MM.1S (cell line): ENCODE measurements at regions not wholly inside any gene's neighbourhood (a gene's known extent, or its start where the extent isn't known, plus 50 kb on each side); places are given as distances from the start of the nearest gene placed in this dataset.
"Not testable (repeated sequence)": the region's sequence is repeated elsewhere in the genome, so short reads cannot be mapped to it uniquely, and the experiment has no call there.

Experiments
- DNase-seq: peaks from one replicate; pipeline ENCODE4 v3.0.0-alpha.2; 2015
- H2AFZ ChIP-seq: fragments of 300-600 bp; sonication (generic); 2 replicates; pipeline ENCODE4 v1.6.0; 2016; ENCODE audit warnings: antibody characterized with exemption, low read length
- H3F3A ChIP-seq: fragments of 300-600 bp; sonication (generic); 2 replicates; pipeline ENCODE4 v1.6.1; 2016; ENCODE audit warnings: mild to moderate bottlenecking, antibody characterized with exemption, low read length, moderate library complexity, mixed read lengths; ENCODE audit not compliant: insufficient read depth
- H3K27ac ChIP-seq: fragments of 300-600 bp; sonication (generic); 2 replicates; pipeline ENCODE4 v1.5.1; 2016; ENCODE audit warnings: mild to moderate bottlenecking, low read length
- H3K27me3 ChIP-seq: fragments of 300-600 bp; sonication (generic); replicated peaks from 2 replicates; pipeline ENCODE4 v1.6.0; 2016; ENCODE audit warnings: low read length; ENCODE audit not compliant: insufficient read depth
- H3K36me3 ChIP-seq: fragments of 300-600 bp; sonication (generic); replicated peaks from 2 replicates; pipeline ENCODE4 v1.6.1; 2016; ENCODE audit warnings: mild to moderate bottlenecking, low read length, mixed read lengths; ENCODE audit not compliant: insufficient read depth
- H3K4me1 ChIP-seq: fragments of 300-600 bp; sonication (generic); 2 replicates; pipeline ENCODE4 v1.6.1; 2016; ENCODE audit warnings: low read length, mixed read lengths
- H3K4me2 ChIP-seq: fragments of 300-600 bp; sonication (generic); 2 replicates; pipeline ENCODE4 v1.6.0; 2016; ENCODE audit warnings: low read depth, low read length
- H3K4me3 ChIP-seq: fragments of 300-600 bp; sonication (generic); 2 replicates; pipeline ENCODE4 v1.5.1; 2016; ENCODE audit warnings: low read length, mixed read lengths
- H3K79me2 ChIP-seq: fragments of 300-600 bp; sonication (generic); 2 replicates; pipeline ENCODE4 v1.6.1; 2016; ENCODE audit warnings: mixed run types, low read length, mixed read lengths
- H3K9ac ChIP-seq: fragments of 300-600 bp; sonication (generic); 2 replicates; pipeline ENCODE4 v1.6.1; 2016; ENCODE audit warnings: low read length, mixed read lengths
- H3K9me2 ChIP-seq: fragments of 300-600 bp; sonication (generic); replicated peaks from 2 replicates; pipeline ENCODE4 v1.6.1; 2016; ENCODE audit warnings: mild to moderate bottlenecking, low read length, mixed read lengths; ENCODE audit not compliant: insufficient read depth
- H3K9me3 ChIP-seq: fragments of 300-600 bp; sonication (generic); replicated peaks from 2 replicates; pipeline ENCODE4 v1.6.1; 2016; ENCODE audit warnings: mild to moderate bottlenecking, low read length, mixed read lengths; ENCODE audit not compliant: insufficient read depth
- H4K20me1 ChIP-seq: fragments of 300-600 bp; sonication (generic); 2 replicates; pipeline ENCODE4 v1.6.1; 2016; ENCODE audit warnings: mild to moderate bottlenecking, low read length, moderate library complexity, mixed read lengths; ENCODE audit not compliant: insufficient read depth
- CTCF ChIP-seq: fragments of 300-600 bp; sonication (generic); IDR thresholded peaks from 2 replicates; pipeline ENCODE4 v1.5.1; 2016; ENCODE audit warnings: antibody characterized with exemption, low read length, mixed read lengths
- EZH2 ChIP-seq: fragments of 300-600 bp; sonication (generic); optimal IDR thresholded peaks from 2 replicates; pipeline ENCODE3; 2017; ENCODE audit warnings: low read depth, mild to moderate bottlenecking, antibody characterized with exemption, low read length, mixed read lengths
- EZH2phosphoT487 ChIP-seq: fragments of 300-600 bp; sonication (generic); IDR thresholded peaks from 2 replicates; pipeline ENCODE4 v1.6.1; 2018; ENCODE audit warnings: antibody characterized with exemption, low read length

GRCh38 chr9:720239-720881 lies 121.1 kb upstream of the DMRT1 start:
- no peaks in the 10 kb centered on the region for H3K4me1 ChIP-seq
- H3K4me2 ChIP-seq, result no peak overlapping the region

GRCh38 chr9:722388-722980 lies 119.0 kb upstream of the DMRT1 start:
- no peaks in the 10 kb centered on the region for H3F3A ChIP-seq
- H3K9ac ChIP-seq, result no peak overlapping the region
- no peak overlapping the region for H2AFZ ChIP-seq
- no peak overlapping the region for H3K4me3 ChIP-seq
- H3K9me2 ChIP-seq, result no peaks in the 10 kb centered on the region
- H3K27ac ChIP-seq, result no peak overlapping the region
- no peaks in the 10 kb centered on the region for H3K27me3 ChIP-seq
- H3K9me3 ChIP-seq, result no peaks in the 10 kb centered on the region
- no peaks in the 10 kb centered on the region for H3K4me1 ChIP-seq
- H3K79me2 ChIP-seq, result peaks cover 48% of the 10 kb centered on the region
- no peaks in the 10 kb centered on the region; the same call in 1 of the 2 replicates for H4K20me1 ChIP-seq
- H3K4me2 ChIP-seq, result no peak overlapping the region
- no peak for DNase-seq
- TF ChIP-seq EZH2phosphoT487 (no peak), CTCF (no peak), EZH2 (no peak)
- no peaks in the 10 kb centered on the region for H3K36me3 ChIP-seq

More at GRCh38 chr9:720239-720881, 121.1 kb upstream of the DMRT1 start:
- TF ChIP-seq EZH2phosphoT487 (no peak), EZH2 (no peak), CTCF (no peak)
- Histone ChIP-seq H3K27me3 (no peaks in the 10 kb centered on the region), H4K20me1 (no peaks in the 10 kb centered on the region; the same call in 1 of the 2 replicates), H3K9me2 (no peaks in the 10 kb centered on the region), H2AFZ (no peak overlapping the region), H3K9me3 (no peaks in the 10 kb centered on the region), H3K27ac (no peak overlapping the region), H3K4me3 (no peak overlapping the region), H3K9ac (no peak overlapping the region), H3K36me3 (no peaks in the 10 kb centered on the region), H3F3A (no peaks in the 10 kb centered on the region), H3K79me2 (peaks cover 68% of the 10 kb centered on the region)
- no peak for DNase-seq

DNA sequence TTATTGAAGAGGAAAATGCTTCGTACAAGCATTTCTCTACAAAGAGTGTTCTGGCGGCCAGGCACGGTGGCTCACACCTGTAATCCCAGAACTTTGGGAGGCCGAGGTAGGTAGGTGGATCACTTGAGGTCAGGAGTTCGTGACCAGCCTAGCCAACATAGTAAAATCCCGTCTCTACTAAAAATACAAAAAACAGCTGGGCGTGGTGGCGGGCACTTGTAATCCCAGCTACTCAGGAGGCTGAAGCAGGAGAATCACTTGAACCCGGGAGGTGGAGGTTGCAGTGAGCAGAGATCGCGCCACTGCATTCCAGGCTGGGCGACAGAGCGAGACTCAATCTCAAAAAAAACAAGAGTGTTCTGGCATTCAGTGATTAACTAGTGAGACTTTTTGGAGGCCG lies 117.0 kb upstream of the DMRT1 start:
- not testable (repeated sequence) for H3K27ac ChIP-seq, H3K9me3 ChIP-seq, H3K9me2 ChIP-seq, H3F3A ChIP-seq, H3K36me3 ChIP-seq, H3K4me2 ChIP-seq, H3K9ac ChIP-seq, H3K4me3 ChIP-seq, H3K4me1 ChIP-seq, H3K27me3 ChIP-seq, DNase-seq, H2AFZ ChIP-seq, H4K20me1 ChIP-seq
- peaks cover 41% of the 10 kb centered on the region for H3K79me2 ChIP-seq

GRCh38 chr9:726005-726404 lies 115.5 kb upstream of the DMRT1 start:
- Histone ChIP-seq H3K4me3 (no peak overlapping the region), H3F3A (no peaks in the 10 kb centered on the region), H3K36me3 (no peaks in the 10 kb centered on the region), H3K27me3 (no peaks in the 10 kb centered on the region), H3K4me2 (no peak overlapping the region), H3K27ac (no peak overlapping the region), H2AFZ (no peak overlapping the region), H4K20me1 (no peaks in the 10 kb centered on the region), H3K4me1 (no peaks in the 10 kb centered on the region), H3K9ac (no peak overlapping the region), H3K9me3 (no peaks in the 10 kb centered on the region), H3K79me2 (peaks cover 29% of the 10 kb centered on the region), H3K9me2 (no peaks in the 10 kb centered on the region)
- DNase-seq, result no peak
- TF ChIP-seq EZH2 (no peak), CTCF (no peak), EZH2phosphoT487 (no peak)
